ENCODE measurements at regions not wholly inside any gene's neighbourhood (a gene's known extent, or its start where the extent isn't known, plus 50 kb on each side); places are given as distances from the start of the nearest gene placed in this dataset.
"Not testable (repeated sequence)": the region's sequence is repeated elsewhere in the genome, so short reads cannot be mapped to it uniquely, and the experiment has no call there.

DNA sequence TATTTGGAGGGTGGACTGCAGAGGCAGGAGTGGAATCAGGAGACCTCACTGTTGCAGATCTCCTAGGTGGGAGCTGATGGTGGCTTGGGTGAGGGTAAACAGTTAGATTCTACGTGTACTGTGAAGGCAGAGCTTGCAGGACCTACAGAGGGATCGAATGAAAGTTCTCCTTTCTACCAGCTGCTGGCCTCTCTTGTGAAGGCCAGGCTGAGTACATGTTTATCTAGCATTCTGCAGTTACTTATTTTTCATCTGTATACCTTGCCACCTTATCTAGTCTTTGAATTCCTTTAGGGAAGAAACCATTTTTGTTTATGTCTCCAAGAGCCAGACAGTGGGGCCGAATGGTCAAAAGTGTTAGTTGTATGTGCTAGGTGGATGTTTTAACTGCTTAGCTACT, 57.6 kb downstream of the PTTG1 start:
- DNase-seq = no peak

DNA sequence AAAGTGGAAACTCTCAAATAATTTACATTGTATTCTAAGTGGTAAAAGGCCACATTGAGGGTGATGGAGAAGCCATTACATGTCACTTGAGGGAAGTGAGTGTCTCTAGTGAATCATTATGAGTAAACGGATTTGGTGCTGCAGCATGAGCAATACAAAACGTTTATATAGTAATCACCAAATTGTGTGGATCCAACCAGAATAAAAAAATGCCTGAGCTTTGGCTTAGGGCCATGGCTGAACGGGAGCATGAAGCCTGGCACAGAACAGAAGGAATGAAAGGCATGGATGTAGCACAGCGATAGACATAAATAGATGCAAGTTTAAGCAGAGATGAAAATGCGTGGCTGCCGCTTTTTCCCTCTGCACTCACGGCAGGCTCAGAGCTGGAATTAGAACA, 58.3 kb downstream of the PTTG1 start:
- no peak for DNase-seq

DNA sequence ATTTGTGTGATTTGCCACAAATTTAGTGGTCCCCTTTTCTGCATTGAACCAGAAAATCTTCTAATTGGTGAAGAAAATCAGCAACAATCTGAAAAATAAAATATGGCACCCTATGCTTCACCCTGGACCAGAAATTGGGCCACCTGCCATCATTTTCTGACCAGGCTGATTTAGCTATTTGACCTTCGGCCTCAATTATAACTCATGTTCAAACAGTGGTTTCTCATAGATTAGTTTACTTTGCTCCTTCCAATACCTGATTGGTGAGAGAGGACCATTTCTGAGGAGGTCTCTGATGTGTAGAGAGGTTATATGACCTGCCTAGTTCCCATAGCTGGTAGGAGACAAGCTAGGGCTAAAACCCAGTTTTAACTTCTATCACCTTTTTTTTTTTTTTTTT, 59.0 kb downstream of the PTTG1 start:
- DNase-seq = no peak

DNA sequence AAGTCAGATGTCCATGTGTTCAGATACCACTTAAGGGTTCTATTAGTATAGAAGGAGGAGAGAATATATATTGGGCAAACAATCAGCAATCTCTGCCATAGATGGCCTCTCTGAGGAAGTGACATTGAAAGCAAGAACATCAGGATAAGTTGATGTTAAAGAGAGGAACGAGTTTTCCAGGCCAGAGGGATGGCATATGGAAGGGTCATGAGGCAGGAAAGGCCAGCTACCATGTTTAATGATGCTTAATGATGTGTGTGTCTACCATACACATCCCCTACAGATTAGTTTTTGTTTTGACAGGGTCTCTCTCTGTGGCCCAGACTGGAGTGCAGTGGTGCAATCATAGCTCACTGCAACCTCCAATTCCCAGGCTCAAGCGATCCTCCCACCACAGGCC, 63.0 kb downstream of the PTTG1 start:
- DNase-seq = no peak

DNA sequence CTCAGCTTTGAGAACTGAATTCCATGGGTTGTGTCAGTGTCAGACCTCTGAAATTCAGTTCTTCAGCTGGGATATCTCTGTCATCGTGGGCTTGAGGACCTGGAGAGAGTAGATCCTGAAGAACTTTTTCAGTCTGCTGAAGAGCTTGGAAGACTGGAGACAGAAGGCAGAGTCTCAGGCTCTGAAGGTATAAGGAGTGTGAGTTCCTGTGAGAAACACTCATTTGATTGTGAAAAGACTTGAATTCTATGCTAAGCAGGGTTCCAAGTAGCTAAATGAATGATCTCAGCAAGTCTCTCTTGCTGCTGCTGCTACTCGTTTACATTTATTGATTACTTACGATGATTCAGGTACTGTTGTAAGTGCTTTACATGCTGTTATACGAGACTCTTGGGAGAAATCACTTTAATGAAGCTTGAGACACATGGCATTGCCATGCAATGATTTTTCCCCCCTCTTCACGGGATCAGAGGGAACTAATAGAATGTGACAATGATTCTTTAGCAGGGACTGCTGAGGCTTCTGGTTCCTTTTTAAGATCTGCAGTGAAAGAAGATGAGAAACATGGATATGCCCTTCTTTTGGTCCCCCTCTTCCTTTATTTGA, 63.8 kb downstream of the PTTG1 start:
- no peak for DNase-seq

DNA sequence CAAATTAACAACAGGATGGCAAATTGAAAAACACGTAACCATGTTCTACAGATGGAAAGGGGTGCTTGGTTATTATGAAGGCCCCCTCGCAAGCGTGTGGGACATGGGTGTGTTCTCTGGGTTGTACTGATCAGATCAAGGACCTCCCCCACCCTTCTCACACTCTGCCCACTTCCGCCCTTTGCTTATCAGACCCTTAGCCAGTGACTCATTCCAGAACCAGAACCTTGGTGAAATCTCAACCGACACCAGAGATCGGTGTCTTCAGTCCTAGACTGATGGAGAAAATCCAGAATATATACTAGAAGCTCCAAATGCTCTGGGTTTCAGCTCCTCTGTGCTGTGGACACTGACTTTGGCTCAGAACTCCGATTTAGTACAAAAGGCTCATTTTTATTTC, 64.9 kb downstream of the PTTG1 start:
- DNase-seq = peak; percentile 44

DNA sequence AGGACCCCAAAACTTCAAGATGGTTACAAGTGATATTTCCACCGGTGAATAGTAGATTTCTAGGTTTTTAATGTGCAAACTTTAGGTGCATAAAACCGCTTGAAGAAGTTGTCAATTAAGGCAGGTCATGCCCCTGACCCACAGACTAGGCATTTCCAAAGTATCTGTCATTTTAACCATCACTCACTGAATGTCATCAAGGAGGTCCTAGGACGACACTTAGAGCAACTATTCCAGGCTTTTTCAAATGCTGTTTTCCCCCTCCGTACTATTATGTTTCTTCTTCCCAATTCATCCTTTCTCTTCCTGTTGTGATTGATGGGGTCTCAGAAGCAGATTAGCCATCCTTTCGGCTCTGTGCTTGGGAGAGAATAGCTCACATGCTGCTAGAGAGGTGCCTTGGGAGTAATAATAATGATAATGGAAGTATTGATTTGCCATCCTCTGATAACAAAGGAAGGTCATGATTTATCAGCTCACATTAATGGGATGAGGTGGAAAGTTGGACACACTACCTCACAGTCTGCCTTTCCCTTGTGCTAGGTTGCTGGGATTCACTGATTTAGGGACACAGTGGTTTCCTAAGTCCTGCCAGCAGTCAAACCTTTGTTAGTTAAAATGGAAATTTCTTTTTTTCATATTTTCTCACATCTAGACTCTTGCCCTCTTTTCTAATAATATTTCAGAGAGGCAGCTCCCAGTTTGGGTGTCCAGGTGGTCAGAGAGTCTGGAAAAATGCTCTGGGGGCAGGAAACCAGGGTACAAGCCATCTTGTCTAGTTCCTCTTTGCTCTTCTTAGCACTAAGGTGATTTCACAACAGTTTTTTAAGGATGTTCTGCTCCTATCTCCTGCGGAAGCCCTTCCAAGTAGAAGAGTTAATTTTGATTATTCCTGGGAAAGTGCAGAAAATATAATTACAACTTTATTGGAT, 67.0 kb downstream of the PTTG1 start:
- DNase-seq = no peak

DNA sequence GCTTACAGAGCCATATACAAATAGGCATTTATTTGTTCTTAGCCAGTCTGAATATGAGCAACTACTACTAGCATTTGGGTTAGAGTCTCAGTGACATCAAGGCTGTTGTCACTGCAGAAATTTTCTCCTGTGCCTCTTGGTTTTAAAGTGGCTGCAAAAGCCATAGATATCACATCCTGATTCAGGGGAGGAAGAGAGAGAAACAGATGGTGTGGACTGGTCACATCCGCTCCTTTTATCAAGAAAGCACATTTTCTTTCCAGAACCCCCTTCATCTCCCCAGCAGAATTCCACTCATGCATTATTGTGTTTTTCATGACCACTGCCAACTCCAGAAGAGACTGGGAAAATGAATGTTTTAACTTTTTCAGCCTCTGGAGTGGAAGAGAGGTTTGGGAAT, 69.8 kb downstream of the PTTG1 start:
- DNase-seq = no peak

DNA sequence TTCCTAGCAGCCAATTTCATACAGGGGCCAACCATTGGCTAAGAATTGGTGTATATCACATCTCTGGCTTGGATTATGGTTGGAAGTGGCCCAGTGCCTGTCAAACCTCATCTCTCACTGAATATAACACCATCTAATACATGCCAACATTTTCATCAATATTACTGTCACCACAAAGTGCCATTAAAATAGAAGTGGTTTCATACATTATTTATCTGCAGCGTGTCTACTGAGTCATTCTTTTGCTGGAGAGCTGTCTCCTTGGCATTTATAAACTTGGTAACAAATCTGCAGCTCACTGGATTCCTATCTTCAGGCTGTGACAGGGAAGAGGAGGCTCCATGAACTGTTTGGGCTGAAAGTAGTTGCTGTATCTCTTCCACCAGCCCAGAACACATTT, 70.9 kb downstream of the PTTG1 start:
- DNase-seq = no peak

DNA sequence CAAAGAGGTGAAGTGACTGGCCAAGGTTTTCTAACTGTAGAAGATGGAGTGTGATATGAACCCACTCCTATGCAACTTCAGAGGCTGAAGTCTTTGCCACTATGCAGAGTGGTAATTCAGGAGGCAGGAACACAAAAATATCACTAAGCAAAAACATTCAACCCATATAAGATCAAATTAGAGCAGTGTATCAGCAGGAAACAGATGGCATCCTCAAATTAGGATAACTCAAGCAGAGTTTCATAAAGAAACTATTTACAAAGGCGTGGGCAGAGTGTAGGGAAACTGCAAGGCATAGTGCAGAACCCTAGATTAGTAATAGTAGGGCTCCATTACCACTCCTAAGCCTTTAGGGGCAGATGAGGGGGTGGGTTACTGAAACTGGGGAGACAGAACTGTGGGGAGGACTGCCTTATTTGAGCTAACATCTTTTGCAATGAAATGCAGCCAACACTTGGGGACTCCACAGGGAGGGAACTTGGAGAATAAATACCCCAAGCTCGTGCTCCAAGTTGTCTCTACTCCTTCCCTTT, 72.2 kb downstream of the PTTG1 start:
- no peak for DNase-seq

DNA sequence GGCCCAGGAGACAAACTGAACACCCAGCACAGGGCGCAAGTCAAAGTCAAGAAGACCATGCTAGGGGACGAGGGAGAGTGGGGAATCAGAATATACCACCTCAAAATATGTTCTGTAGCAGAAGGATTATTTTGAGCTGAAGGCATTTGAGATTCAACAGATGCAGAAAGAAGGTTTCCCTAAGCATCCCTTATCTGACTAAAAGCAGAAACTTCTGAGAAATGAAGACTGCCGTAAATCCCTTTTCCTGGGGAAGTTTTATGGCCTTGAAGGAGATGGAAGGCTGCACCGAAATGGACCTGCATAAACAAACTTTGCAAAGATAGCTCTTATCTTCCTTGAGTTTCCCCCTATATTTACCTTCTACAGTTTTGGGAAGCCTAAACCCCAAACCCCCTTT, 72.8 kb downstream of the PTTG1 start:
- DNase-seq = no peak

DNA sequence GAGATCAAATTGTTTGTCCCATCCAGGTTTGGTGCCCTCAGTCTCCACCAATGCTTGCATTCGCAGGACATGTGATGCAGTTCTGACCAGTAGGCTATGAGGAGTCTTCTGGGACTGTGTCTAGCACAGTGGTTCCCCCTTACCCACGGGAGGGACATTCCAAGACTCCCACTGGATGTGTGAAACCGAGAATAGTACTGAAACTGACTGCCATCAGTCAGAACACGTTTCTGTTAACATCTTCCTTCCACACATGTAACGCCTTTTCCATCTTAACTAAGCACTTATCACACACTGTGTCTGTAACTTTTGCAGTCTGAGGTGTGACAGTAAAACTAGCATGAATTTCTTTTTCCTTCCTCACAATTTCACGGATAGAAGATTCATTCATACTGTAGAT, 74.7 kb downstream of the PTTG1 start:
- peak; percentile 43 for DNase-seq

DNA sequence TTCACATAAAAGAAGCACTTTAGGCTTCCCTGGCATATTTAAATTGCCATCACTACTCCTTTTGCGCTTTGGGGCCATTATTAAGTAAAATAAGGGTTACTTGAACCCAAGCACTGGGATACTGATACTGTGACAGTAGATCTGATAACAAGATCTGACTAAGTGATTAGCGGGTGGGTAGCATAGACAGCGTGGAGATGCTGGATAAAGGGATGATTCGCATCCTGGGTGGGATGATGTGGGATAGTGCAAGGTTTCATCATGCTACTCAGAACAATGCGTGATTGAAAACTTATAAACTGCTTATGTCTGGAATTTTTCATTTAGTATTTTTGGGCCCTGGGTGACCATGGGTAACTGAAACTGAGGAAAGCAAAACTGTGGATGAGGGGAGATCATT, 75.1 kb downstream of the PTTG1 start:
- peak; percentile 32 for DNase-seq

DNA sequence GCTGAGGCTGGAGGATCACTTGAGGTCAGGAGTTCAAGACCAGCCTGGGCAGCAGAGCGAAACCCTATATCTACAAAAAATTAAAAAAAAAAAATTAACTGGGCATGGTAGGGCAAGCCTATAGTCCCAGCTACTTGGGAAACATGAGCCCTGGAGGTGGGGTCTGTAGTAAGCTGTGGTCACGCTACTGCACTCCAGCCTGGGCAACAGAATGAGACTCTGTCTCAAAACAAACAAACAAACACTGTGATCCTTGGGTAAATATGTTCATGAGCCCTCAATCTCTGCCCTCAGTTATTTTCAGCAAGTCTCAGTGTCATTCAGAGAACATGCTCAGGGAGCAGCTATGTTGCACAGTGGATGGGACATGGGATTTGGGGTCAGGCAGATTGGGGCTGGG, 76.2 kb downstream of the PTTG1 start:
- DNase-seq = no peak

DNA sequence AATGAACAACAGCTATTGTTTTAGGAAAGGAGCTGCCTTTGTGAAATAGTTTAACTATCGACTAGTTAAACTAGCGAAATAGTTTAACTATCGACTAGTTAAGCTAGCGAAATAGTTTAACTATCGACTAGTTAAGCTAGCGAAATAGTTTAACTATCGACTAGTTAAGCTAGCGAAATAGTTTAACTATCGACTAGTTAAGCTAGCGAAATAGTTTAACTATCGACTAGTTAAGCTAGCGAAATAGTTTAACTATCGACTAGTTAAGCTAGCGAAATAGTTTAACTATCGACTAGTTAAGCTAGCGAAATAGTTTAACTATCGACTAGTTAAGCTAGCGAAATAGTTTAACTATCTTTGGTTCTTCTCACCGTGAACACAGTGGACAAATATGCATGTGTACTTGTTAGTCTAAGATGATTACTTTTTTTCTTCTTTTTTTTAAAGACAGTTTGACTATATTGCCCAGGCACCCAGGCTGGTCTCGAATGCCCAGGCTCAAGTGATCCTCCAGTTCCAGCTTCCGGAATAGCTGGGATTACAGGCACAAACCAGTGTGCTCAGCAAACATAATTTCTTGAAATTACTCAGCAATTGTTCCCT, 76.9 kb downstream of the PTTG1 start:
- DNase-seq = not testable (repeated sequence)

DNA sequence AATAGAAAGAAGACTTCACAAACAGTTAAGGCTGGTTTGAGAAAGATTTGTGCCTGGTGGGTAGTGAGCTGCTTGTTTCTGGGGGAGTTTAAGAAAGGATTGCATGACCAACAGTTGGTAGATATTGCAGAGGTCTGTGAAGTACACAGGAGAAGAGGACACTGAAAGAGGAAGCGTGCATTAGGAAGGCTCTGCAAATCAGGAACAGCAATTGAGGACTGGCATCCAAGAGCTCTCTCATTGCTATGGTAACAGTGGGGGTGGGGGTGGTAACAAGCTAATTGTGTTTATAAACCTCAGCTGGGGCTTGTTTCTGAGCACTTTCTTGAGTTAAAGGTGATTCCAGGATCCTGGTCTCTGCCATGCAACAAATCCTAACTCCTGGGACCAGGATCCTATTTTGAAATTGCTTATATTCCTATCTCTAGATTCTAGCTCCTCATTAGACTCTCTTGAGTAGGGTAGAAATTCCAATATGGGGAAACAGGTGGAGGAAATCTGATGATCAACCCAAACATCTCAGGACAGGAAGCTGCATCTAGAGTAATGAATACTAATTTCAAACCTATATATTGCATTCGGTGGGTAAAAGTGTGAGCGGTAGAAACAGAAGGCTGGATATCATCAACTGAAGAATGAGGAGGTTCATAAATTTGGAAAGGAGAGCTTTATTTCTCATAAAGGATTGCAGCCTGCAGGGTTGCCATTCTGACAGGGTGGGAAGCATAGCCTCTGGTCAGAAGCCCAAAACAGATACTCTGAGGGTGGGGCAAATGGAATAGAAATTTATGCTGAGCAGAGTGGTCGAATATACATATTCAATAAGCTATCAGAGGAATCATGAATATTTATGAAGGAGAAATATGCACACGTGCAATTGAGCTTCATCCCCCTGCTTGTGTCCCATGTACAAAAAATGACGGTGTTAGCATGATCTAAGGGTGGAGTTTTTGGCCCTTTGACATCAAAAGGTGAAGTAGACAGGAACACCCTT, 79.4 kb downstream of the PTTG1 start:
- DNase-seq = no peak

DNA sequence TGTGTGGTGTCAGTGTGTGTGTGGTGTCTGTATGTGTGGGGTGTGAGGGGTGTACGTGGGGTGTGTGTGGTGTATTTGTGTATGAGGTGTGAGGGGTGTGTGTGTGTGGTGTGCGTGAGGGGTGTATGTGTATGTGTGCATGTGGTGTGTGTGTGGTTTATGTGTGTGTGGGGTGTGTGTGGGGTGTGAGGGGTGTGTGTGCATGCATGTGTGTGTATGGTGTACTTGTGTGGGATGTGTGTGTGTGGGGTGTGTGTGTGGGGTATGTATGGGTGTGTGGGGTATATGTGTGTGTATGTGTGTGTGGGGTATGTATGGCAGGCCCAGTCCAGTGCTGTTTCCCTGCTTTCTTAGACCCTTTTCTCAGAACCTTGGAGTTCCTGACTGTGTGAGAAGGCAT, 83.3 kb downstream of the PTTG1 start:
- no peak for DNase-seq

DNA sequence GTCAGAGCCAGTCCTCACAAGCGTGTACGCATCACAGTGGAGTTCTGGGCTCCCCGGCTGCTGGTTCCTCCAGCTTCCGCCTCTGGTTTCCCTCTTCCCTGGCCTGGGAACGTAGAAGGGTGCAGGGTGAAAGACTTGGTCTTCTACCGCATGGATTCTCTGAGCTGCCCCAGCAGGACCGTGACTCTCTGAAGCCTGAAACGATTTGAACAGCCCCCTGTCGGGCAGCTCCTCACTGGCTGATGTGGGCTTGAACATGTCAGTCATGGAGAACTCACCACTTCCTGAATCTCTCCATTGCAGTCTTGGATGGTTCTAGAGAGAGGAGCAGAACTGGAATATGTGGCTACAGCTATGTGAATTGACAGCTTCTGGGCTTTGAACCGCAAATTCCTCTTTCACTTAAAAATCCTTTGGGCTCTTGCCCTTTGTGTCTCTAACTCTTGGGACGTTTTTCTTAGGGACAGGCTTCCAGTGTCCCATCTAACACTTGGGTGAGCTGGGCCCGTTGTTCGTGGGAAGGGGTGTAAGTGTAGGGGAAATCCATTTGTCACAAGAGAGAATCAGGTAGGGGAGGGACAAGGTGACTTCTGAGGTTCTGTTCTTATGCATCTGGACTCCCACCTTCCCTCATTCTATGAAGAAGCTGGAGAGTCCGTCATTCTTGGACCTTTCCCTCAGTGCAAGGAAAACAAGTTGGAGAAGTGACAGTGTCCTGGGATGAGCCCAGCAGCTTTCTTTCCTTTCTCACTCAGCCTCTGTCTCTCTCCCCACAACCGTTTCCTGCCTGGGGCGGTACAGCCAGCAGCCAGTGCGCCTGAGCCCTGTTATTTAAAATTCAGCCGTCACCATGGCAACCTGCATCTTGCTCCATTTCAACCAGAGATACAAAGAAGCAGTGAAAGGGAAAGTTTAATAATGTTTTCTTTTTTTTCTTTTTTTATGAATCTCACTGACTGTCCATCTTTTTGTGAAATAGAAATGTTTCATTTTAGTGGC, 84.7 kb downstream of the PTTG1 start:
- peak; percentile 68 for DNase-seq

DNA sequence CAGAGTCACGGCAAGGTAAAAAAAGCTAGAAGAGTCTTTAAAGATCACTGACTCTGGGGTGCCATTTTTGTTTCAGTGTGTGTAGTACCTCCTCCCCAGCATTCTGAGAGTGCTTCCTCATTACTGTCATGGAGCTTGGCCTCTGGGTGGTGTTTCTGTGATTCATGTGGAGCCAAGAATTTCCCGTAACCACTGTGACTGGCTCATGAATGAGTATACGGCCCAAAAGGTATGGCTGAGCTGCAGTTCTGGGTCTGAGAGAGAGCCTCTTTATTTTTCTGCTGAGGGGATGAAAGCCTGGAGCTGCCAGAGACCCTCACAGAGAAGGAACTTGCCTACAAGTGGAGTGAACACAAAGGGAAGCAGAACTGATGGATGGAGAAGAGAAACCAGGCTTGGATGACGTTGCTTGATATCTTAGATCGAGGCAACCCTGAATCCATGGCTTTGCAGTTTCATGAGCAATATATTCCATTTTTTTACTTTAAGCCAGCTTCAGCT, 85.6 kb downstream of the PTTG1 start:
- DNase-seq = peak; percentile 52

DNA sequence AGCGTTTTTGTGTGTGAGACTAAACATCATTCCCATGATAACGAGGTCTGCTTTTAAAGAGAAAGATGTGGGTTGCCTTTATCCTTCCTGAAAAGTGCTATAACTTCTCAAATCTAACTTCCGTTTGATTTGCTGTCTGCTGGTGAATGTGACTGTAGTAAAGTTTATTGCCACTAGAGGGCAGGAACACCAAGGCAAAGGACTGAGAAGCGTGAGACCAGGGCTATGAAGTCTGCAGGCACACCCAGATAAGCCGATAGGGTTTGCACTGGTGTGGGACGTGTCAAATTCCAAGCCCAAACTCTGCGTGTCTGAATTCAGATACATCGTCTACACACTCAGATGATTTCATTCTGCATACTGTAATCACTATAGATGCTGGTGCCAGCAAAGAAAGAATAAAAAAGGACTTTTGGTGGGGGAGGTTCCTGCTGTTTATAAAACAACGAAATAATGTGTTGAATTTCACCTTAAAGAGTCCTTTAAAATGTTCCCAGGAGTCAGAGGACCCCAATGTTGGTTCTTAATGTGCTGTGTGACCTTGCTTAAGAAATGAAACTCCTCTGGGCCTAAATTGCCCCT, 87.2 kb downstream of the PTTG1 start:
- peak; percentile 73 for DNase-seq
